ENCODE measurements at regions not wholly inside any gene's neighbourhood (a gene's known extent, or its start where the extent isn't known, plus 50 kb on each side); places are given as distances from the start of the nearest gene placed in this dataset.

- TF ChIP-seq SIN3A (IDR thresholded peaks at IDR 0.05; ENCODE audit: borderline replicate concordance, insufficient read depth, low read length) (no peak), TAF1 (IDR thresholded peaks at IDR 0.05; ENCODE audit: borderline replicate concordance, insufficient read depth, low read length) (no peak), POLR2AphosphoS5 (IDR thresholded peaks at IDR 0.05; ENCODE audit: low read depth, low read length) (no peak), REST (IDR thresholded peaks at IDR 0.05; ENCODE audit: insufficient read depth in 1 of 2, low read depth in 2 of 2, low read length in 2 of 2) (no peak), FOXP2 (optimal IDR thresholded peaks at IDR 0.05; ENCODE audit: borderline replicate concordance, extremely low read depth, extremely low read length, insufficient read depth) (no peak)
Measured at GRCh38 chr7:84506151-84506550, 311.6 kb upstream of the SEMA3A start.

- TF ChIP-seq FOXP2 (optimal IDR thresholded peaks at IDR 0.05; ENCODE audit: borderline replicate concordance, extremely low read depth, extremely low read length, insufficient read depth) (no peak), REST (IDR thresholded peaks at IDR 0.05; ENCODE audit: insufficient read depth in 1 of 2, low read depth in 2 of 2, low read length in 2 of 2) (no peak), POLR2AphosphoS5 (IDR thresholded peaks at IDR 0.05; ENCODE audit: low read depth, low read length) (no peak), TAF1 (IDR thresholded peaks at IDR 0.05; ENCODE audit: borderline replicate concordance, insufficient read depth, low read length) (no peak), SIN3A (IDR thresholded peaks at IDR 0.05; ENCODE audit: borderline replicate concordance, insufficient read depth, low read length) (no peak)
Measured at GRCh38 chr7:84502239-84502638, 307.6 kb upstream of the SEMA3A start.

GRCh38 chr7:84497873-84498272 is 303.3 kb upstream of the SEMA3A start:
- TF ChIP-seq TAF1 (IDR thresholded peaks at IDR 0.05; ENCODE audit: borderline replicate concordance, insufficient read depth, low read length), result no peak
- no peak for TF ChIP-seq FOXP2 (optimal IDR thresholded peaks at IDR 0.05; ENCODE audit: borderline replicate concordance, extremely low read depth, extremely low read length, insufficient read depth)

GRCh38 chr7:84495128-84495527 is 300.5 kb upstream of the SEMA3A start:
- TF ChIP-seq POLR2AphosphoS5 (IDR thresholded peaks at IDR 0.05; ENCODE audit: low read depth, low read length) (no peak), TAF1 (IDR thresholded peaks at IDR 0.05; ENCODE audit: borderline replicate concordance, insufficient read depth, low read length) (no peak), SIN3A (IDR thresholded peaks at IDR 0.05; ENCODE audit: borderline replicate concordance, insufficient read depth, low read length) (no peak), FOXP2 (optimal IDR thresholded peaks at IDR 0.05; ENCODE audit: borderline replicate concordance, extremely low read depth, extremely low read length, insufficient read depth) (no peak), REST (IDR thresholded peaks at IDR 0.05; ENCODE audit: insufficient read depth in 1 of 2, low read depth in 2 of 2, low read length in 2 of 2) (no peak)

- TF ChIP-seq FOXP2 (optimal IDR thresholded peaks at IDR 0.05; ENCODE audit: borderline replicate concordance, extremely low read depth, extremely low read length, insufficient read depth), result peak; percentile 66
- no peak for TF ChIP-seq REST (IDR thresholded peaks at IDR 0.05; ENCODE audit: insufficient read depth in 1 of 2, low read depth in 2 of 2, low read length in 2 of 2)
Measured at GRCh38 chr7:84492098-84493034, 297.8 kb upstream of the SEMA3A start.

Data from PFSK-1 (cell line).